Adrenal gland (tissue), 5 donors: ENCODE measurements at regions not wholly inside any gene's neighbourhood (a gene's known extent, or its start where the extent isn't known, plus 50 kb on each side); places are given as distances from the start of the nearest gene placed in this dataset.

Experiments used
- CTCF ChIP-seq, 6 experiments: fragments of 450-650 bp in 4 of 6; fragments of 200-600 bp in 2 of 6; sonication (generic) in 1 of 6; IDR thresholded peaks; 1 replicate in 5 of 6; 2 replicates in 1 of 6; pipeline versions ENCODE4 v1.5.1 to v1.8.0; 2016 to 2021; ENCODE audit warnings: antibody characterized with exemption in 6 of 6, mild to moderate bottlenecking in 2 of 6, moderate library complexity in 1 of 6
- POLR2A ChIP-seq, 2 donors: fragments of 450-650 bp; IDR thresholded peaks; one replicate each; pipeline ENCODE4 v1.6.1; 2017; ENCODE audit warnings: antibody characterized with exemption in 2 of 2, mild to moderate bottlenecking in 2 of 2, moderate library complexity in 1 of 2
- donor health status: DM: no; HTN: no; CAD: no.

GRCh38 chr20:11499101-11499634 is 418.5 kb upstream of the BTBD3 start:
- TF ChIP-seq CTCF (IDR thresholded peaks at IDR 0.05), result no peak
- TF ChIP-seq POLR2A (IDR thresholded peaks at IDR 0.05), result no peak
